ENCODE measurements at regions not wholly inside any gene's neighbourhood (a gene's known extent, or its start where the extent isn't known, plus 50 kb on each side); places are given as distances from the start of the nearest gene placed in this dataset.

GRCh38 chr7:156445997-156446761 lies 194.4 kb upstream of the RNF32 start:
- DNase-seq = no peak

- DNase-seq = no peak
Measured at GRCh38 chr7:156442516-156442915, 198.1 kb upstream of the RNF32 start.

- no peak for DNase-seq
Measured at GRCh38 chr7:156440456-156440855, 200.1 kb upstream of the RNF32 start.

GRCh38 chr7:156438011-156438410 lies 202.6 kb upstream of the RNF32 start:
- no peak for DNase-seq

- no peak for DNase-seq
Measured at GRCh38 chr7:156437021-156437614, 203.5 kb upstream of the RNF32 start.

- DNase-seq = no peak
Measured at GRCh38 chr7:156435486-156436231, 204.9 kb upstream of the RNF32 start.

- no peak for DNase-seq
Measured at GRCh38 chr7:156434706-156435105, 205.9 kb upstream of the RNF32 start.

- no peak for DNase-seq
Measured at GRCh38 chr7:156432018-156432417, 208.6 kb upstream of the RNF32 start.

GRCh38 chr7:156430109-156430508 lies 210.5 kb upstream of the RNF32 start:
- no peak for DNase-seq

- DNase-seq = no peak
Measured at GRCh38 chr7:156429514-156429913, 211.1 kb upstream of the RNF32 start.

GRCh38 chr7:156423876-156424275 lies 216.7 kb upstream of the RNF32 start:
- no peak for DNase-seq

- DNase-seq = no peak
Measured at GRCh38 chr7:156420496-156420895, 220.1 kb upstream of the RNF32 start.

- DNase-seq = no peak
Measured at GRCh38 chr7:156419782-156420181, 220.8 kb upstream of the RNF32 start.

GRCh38 chr7:156402255-156402654 lies 238.3 kb upstream of the RNF32 start:
- no peak for DNase-seq

- no peak for DNase-seq
Measured at GRCh38 chr7:156401617-156402016, 239.0 kb upstream of the RNF32 start.

GRCh38 chr7:156400046-156400445 lies 240.5 kb upstream of the RNF32 start:
- DNase-seq = no peak

GRCh38 chr7:156397249-156397648 lies 243.3 kb upstream of the RNF32 start:
- DNase-seq = no peak

GRCh38 chr7:156389116-156389692 lies 251.4 kb upstream of the RNF32 start:
- no peak for DNase-seq

- no peak for DNase-seq
Measured at GRCh38 chr7:156386097-156386496, 254.5 kb upstream of the RNF32 start.

- DNase-seq = no peak
Measured at GRCh38 chr7:156384706-156385105, 255.9 kb upstream of the RNF32 start.

GRCh38 chr7:156383526-156383925 lies 257.0 kb upstream of the RNF32 start:
- no peak for DNase-seq

- DNase-seq = no peak
Measured at GRCh38 chr7:156380261-156380660, 260.3 kb upstream of the RNF32 start.

GRCh38 chr7:156379324-156380070 lies 261.1 kb upstream of the RNF32 start:
- no peak for DNase-seq

Measured in stimulated activated CD4-positive, alpha-beta T cell treated with anti-CD3 and anti-CD28 coated beads, Interleukin-15, amount 100 ng/mL, for 24 hours (primary cell).